Liver (tissue), 3 donors: ENCODE measurements at regions not wholly inside any gene's neighbourhood (a gene's known extent, or its start where the extent isn't known, plus 50 kb on each side); places are given as distances from the start of the nearest gene placed in this dataset.

Source experiments
- GABPA ChIP-seq, 2 donors: IDR thresholded peaks in 1 of 2; conservative IDR thresholded peaks in 1 of 2; 2 replicates each; pipeline ENCODE4 v1.6.1; 2016; ENCODE audit warnings: antibody characterized with exemption in 2 of 2, mild to moderate bottlenecking in 1 of 2, moderate library complexity in 1 of 2
- HNF4A ChIP-seq, 2 donors: conservative IDR thresholded peaks; 2 replicates each; pipeline ENCODE4 v1.6.1; 2016; ENCODE audit warnings: antibody characterized with exemption in 2 of 2, mild to moderate bottlenecking in 2 of 2
- JUND ChIP-seq, 2 donors: IDR thresholded peaks; 2 replicates each; pipeline ENCODE4 v1.6.1; 2016; ENCODE audit warnings: antibody characterized with exemption in 2 of 2
- TAF1 ChIP-seq: conservative IDR thresholded peaks from 2 replicates; pipeline ENCODE4 v1.6.1; 2016; ENCODE audit warnings: antibody characterized with exemption, mild to moderate bottlenecking
- YY1 ChIP-seq: IDR thresholded peaks from 2 replicates; pipeline ENCODE4 v1.6.1; 2016; ENCODE audit warnings: antibody characterized with exemption, mild to moderate bottlenecking
- TF ChIP-seq, protein P1 (sequence below): IDR thresholded peaks from 2 replicates; pipeline ENCODE4 v1.6.1; 2016; ENCODE audit warnings: antibody characterized with exemption
- TF ChIP-seq, protein P2 (sequence below): fragments of 150-350 bp; IDR thresholded peaks from 2 replicates; pipeline ENCODE4 v1.5.1; 2017; ENCODE audit warnings: improper control_type of control experiment, low read depth, low read length; ENCODE audit not compliant: missing input control
- TF ChIP-seq, protein P3 (sequence below): IDR thresholded peaks from 2 replicates; pipeline ENCODE4 v1.6.1; 2016; ENCODE audit warnings: antibody characterized with exemption
- TF ChIP-seq, protein P4 (sequence below): IDR thresholded peaks from 2 replicates; pipeline ENCODE4 v1.6.1; 2016; ENCODE audit warnings: antibody characterized with exemption, mild to moderate bottlenecking
- TF ChIP-seq, protein P5 (sequence below): IDR thresholded peaks from 2 replicates; pipeline ENCODE4 v1.6.1; 2016; ENCODE audit warnings: antibody characterized with exemption
- donor health status: healthy.
- donor health status: healthy.

DNA sequence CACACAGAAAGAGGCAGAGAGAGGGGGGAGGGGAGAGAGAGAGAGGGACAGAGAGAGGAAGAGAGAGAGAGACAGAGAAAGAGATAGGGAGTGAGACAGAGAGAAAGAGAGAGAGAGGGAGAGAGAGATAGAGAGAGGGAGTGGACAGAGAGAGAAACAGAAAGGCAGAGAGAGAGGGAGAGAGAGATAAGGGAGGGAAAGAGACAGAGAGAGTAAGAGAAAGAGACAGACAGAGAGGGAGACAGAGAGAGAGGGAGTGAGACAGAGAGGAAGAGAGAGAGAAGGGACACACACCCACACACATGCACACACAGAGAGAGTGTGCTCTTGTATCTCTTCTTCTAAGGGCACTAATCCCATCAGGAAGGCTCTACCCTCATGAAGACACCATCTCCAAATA lies 103.2 kb upstream of the ESRRB start:
- TF ChIP-seq, protein P1, sequence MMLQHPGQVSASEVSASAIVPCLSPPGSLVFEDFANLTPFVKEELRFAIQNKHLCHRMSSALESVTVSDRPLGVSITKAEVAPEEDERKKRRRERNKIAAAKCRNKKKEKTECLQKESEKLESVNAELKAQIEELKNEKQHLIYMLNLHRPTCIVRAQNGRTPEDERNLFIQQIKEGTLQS = no peak
- TF ChIP-seq, protein P2, sequence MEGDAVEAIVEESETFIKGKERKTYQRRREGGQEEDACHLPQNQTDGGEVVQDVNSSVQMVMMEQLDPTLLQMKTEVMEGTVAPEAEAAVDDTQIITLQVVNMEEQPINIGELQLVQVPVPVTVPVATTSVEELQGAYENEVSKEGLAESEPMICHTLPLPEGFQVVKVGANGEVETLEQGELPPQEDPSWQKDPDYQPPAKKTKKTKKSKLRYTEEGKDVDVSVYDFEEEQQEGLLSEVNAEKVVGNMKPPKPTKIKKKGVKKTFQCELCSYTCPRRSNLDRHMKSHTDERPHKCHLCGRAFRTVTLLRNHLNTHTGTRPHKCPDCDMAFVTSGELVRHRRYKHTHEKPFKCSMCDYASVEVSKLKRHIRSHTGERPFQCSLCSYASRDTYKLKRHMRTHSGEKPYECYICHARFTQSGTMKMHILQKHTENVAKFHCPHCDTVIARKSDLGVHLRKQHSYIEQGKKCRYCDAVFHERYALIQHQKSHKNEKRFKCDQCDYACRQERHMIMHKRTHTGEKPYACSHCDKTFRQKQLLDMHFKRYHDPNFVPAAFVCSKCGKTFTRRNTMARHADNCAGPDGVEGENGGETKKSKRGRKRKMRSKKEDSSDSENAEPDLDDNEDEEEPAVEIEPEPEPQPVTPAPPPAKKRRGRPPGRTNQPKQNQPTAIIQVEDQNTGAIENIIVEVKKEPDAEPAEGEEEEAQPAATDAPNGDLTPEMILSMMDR = no peak
- TF ChIP-seq JUND (IDR thresholded peaks at IDR 0.05) = no peak
- TF ChIP-seq, protein P3, sequence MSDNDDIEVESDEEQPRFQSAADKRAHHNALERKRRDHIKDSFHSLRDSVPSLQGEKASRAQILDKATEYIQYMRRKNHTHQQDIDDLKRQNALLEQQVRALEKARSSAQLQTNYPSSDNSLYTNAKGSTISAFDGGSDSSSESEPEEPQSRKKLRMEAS = no peak
- TF ChIP-seq YY1 = no peak
- TF ChIP-seq, protein P4, sequence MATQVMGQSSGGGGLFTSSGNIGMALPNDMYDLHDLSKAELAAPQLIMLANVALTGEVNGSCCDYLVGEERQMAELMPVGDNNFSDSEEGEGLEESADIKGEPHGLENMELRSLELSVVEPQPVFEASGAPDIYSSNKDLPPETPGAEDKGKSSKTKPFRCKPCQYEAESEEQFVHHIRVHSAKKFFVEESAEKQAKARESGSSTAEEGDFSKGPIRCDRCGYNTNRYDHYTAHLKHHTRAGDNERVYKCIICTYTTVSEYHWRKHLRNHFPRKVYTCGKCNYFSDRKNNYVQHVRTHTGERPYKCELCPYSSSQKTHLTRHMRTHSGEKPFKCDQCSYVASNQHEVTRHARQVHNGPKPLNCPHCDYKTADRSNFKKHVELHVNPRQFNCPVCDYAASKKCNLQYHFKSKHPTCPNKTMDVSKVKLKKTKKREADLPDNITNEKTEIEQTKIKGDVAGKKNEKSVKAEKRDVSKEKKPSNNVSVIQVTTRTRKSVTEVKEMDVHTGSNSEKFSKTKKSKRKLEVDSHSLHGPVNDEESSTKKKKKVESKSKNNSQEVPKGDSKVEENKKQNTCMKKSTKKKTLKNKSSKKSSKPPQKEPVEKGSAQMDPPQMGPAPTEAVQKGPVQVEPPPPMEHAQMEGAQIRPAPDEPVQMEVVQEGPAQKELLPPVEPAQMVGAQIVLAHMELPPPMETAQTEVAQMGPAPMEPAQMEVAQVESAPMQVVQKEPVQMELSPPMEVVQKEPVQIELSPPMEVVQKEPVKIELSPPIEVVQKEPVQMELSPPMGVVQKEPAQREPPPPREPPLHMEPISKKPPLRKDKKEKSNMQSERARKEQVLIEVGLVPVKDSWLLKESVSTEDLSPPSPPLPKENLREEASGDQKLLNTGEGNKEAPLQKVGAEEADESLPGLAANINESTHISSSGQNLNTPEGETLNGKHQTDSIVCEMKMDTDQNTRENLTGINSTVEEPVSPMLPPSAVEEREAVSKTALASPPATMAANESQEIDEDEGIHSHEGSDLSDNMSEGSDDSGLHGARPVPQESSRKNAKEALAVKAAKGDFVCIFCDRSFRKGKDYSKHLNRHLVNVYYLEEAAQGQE = no peak
- TF ChIP-seq, protein P5, sequence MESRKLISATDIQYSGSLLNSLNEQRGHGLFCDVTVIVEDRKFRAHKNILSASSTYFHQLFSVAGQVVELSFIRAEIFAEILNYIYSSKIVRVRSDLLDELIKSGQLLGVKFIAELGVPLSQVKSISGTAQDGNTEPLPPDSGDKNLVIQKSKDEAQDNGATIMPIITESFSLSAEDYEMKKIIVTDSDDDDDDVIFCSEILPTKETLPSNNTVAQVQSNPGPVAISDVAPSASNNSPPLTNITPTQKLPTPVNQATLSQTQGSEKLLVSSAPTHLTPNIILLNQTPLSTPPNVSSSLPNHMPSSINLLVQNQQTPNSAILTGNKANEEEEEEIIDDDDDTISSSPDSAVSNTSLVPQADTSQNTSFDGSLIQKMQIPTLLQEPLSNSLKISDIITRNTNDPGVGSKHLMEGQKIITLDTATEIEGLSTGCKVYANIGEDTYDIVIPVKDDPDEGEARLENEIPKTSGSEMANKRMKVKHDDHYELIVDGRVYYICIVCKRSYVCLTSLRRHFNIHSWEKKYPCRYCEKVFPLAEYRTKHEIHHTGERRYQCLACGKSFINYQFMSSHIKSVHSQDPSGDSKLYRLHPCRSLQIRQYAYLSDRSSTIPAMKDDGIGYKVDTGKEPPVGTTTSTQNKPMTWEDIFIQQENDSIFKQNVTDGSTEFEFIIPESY = no peak
- TF ChIP-seq HNF4A (conservative IDR thresholded peaks at IDR 0.05) = no peak
- TF ChIP-seq TAF1 = no peak
- TF ChIP-seq GABPA (IDR thresholded peaks at IDR 0.05 in 1 of 2, conservative IDR thresholded peaks at IDR 0.05 in 1 of 2) = no peak
